GM23248 (cell line): ENCODE measurements at regions not wholly inside any gene's neighbourhood (a gene's known extent, or its start where the extent isn't known, plus 50 kb on each side); places are given as distances from the start of the nearest gene placed in this dataset.

Source experiments
- EZH2 ChIP-seq: fragments of 200-600 bp; sonication (generic); IDR thresholded peaks from 2 replicates; pipeline ENCODE4 v1.6.1; 2018; ENCODE audit warnings: antibody characterized with exemption, mild to moderate bottlenecking; ENCODE audit not compliant: insufficient read depth, poor library complexity, severe bottlenecking
- EZH2phosphoT487 ChIP-seq: fragments of 200-600 bp; sonication (generic); IDR thresholded peaks from 2 replicates; pipeline ENCODE4 v1.6.1; 2018; ENCODE audit warnings: antibody characterized with exemption, moderate library complexity, mild to moderate bottlenecking, low read depth; ENCODE audit not compliant: insufficient read depth

- TF ChIP-seq EZH2 (no peak), EZH2phosphoT487 (no peak)
These were observed 1029.6 kb downstream of the CDH11 start for GRCh38 chr16:64092271-64092670.
